ENCODE measurements at regions not wholly inside any gene's neighbourhood (a gene's known extent, or its start where the extent isn't known, plus 50 kb on each side); places are given as distances from the start of the nearest gene placed in this dataset.

DNA sequence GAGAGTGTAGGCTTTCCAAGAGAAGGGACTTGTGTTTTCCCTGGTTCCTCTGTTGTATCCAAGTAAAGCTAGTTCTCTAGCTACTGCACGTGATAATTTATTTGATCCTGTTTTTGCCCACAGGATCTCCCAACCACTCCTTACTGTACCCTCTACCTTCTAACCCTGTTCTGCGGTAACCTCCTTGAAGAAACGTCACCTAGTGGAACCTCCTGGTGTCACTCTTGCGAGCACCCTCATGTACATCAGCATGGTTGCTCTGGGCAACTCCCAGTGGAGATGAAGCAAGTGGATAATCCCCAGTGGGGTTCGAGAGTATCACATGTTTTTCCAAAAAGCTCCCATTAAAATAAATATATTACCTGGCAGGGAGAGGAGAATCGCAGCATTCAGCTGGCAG is 108.9 kb upstream of the CLMP start:
- TF ChIP-seq CTCF (IDR thresholded peaks at IDR 0.05) (no peak), POLR2A (IDR thresholded peaks at IDR 0.05; ENCODE audit: low read depth) (no peak), POLR2AphosphoS5 (IDR thresholded peaks at IDR 0.05) (no peak)

Data from esophagus muscularis mucosa (tissue), 3 donors.